Gastrocnemius medialis (tissue), 4 donors: ENCODE measurements at regions not wholly inside any gene's neighbourhood (a gene's known extent, or its start where the extent isn't known, plus 50 kb on each side); places are given as distances from the start of the nearest gene placed in this dataset.

ENCODE experiments used
- POLR2A ChIP-seq, 2 donors: fragments of 450-650 bp; IDR thresholded peaks; one replicate each; pipeline ENCODE4 v1.6.1; 2017; ENCODE audit warnings: antibody characterized with exemption in 2 of 2, mild to moderate bottlenecking in 2 of 2, moderate library complexity in 2 of 2
- TF ChIP-seq, protein P1 (sequence below), 5 experiments: fragments of 450-650 bp in 3 of 5; fragments of 200-600 bp in 2 of 5; sonication (generic) in 2 of 5; IDR thresholded peaks in 4 of 5; conservative IDR thresholded peaks in 1 of 5; 1 replicate in 4 of 5; 2 replicates in 1 of 5; pipeline ENCODE4 v1.5.1; 2016 to 2019; ENCODE audit warnings: antibody characterized with exemption in 5 of 5, mild to moderate bottlenecking in 3 of 5, moderate library complexity in 3 of 5

DNA sequence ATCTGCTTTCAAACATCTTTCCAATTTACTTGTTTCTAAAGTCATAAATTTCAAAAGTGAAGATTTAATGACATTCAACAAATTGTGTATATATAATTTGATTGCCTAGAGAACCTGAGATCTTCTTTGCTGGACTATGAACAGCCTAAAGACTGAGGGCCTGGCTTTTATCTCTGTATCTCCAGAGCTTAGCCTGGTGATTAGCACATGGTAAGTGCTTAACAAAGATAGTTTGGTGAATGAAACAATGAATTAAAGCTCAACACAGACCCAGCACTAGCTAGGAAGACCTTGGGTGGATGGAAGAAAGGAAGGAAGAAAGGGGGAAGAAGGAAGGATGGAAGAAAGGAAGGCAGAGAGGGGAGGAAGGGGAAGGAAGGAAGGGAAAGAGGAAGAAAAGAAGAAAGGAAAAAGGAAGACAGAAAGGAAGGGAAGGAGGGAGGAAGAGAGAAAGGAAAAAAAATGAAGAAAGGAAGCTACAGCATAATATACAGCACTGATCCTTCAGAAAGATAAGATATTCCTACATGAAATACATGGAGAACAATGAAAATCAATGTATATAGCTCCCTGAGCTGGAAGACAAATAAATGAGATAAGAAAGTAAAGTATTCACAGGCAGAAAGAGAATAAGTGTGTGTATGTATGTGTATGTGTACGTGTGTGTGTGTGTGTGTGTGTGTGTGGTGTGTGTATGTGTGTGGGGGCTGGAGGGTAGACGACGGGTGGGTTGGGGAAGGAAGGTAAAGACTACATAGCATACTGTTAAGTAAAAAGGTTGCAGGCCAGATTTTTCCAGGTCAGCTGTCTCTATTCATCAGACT is 318.2 kb downstream of the TNS1 start:
- TF ChIP-seq, protein P1, sequence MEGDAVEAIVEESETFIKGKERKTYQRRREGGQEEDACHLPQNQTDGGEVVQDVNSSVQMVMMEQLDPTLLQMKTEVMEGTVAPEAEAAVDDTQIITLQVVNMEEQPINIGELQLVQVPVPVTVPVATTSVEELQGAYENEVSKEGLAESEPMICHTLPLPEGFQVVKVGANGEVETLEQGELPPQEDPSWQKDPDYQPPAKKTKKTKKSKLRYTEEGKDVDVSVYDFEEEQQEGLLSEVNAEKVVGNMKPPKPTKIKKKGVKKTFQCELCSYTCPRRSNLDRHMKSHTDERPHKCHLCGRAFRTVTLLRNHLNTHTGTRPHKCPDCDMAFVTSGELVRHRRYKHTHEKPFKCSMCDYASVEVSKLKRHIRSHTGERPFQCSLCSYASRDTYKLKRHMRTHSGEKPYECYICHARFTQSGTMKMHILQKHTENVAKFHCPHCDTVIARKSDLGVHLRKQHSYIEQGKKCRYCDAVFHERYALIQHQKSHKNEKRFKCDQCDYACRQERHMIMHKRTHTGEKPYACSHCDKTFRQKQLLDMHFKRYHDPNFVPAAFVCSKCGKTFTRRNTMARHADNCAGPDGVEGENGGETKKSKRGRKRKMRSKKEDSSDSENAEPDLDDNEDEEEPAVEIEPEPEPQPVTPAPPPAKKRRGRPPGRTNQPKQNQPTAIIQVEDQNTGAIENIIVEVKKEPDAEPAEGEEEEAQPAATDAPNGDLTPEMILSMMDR (IDR thresholded peaks at IDR 0.05 in 4 of 5, conservative IDR thresholded peaks at IDR 0.05 in 1 of 5) = no peak
- TF ChIP-seq POLR2A (IDR thresholded peaks at IDR 0.05) = no peak
